ENCODE measurements at regions not wholly inside any gene's neighbourhood (a gene's known extent, or its start where the extent isn't known, plus 50 kb on each side); places are given as distances from the start of the nearest gene placed in this dataset.
"Not testable (repeated sequence)": the region's sequence is repeated elsewhere in the genome, so short reads cannot be mapped to it uniquely, and the experiment has no call there.

GRCh38 chr15:96582473-96582872 is 252.0 kb downstream of the NR2F2 start:
- DNase-seq (ENCODE audit: low spot score), result no peak

GRCh38 chr15:96583671-96584070 is 253.2 kb downstream of the NR2F2 start:
- no peak for DNase-seq (ENCODE audit: low spot score)

GRCh38 chr15:96585484-96586386 is 255.2 kb downstream of the NR2F2 start:
- DNase-seq (ENCODE audit: low spot score), result no peak

- no peak for DNase-seq (ENCODE audit: low spot score)
Observed at GRCh38 chr15:96586901-96587300, 256.4 kb downstream of the NR2F2 start.

- DNase-seq (ENCODE audit: low spot score), result no peak
Observed at GRCh38 chr15:96589864-96590263, 259.4 kb downstream of the NR2F2 start.

- DNase-seq (ENCODE audit: low spot score), result no peak
Observed at GRCh38 chr15:96593735-96594134, 263.2 kb downstream of the NR2F2 start.

- no peak for DNase-seq (ENCODE audit: low spot score)
Observed at GRCh38 chr15:96595951-96596350, 265.5 kb downstream of the NR2F2 start.

GRCh38 chr15:96598514-96598913 is 268.0 kb downstream of the NR2F2 start:
- DNase-seq (ENCODE audit: low spot score), result no peak

- DNase-seq (ENCODE audit: low spot score), result no peak
Observed at GRCh38 chr15:96599268-96599667, 268.8 kb downstream of the NR2F2 start.

GRCh38 chr15:96600350-96600749 is 269.9 kb downstream of the NR2F2 start:
- DNase-seq (ENCODE audit: low spot score), result no peak

- no peak for DNase-seq (ENCODE audit: low spot score)
Observed at GRCh38 chr15:96606617-96607016, 276.1 kb downstream of the NR2F2 start.

GRCh38 chr15:96610757-96611156 is 280.3 kb downstream of the NR2F2 start:
- DNase-seq (ENCODE audit: low spot score), result no peak

GRCh38 chr15:96612917-96613316 is 282.4 kb downstream of the NR2F2 start:
- DNase-seq (ENCODE audit: low spot score), result no peak

- no peak for DNase-seq (ENCODE audit: low spot score)
Observed at GRCh38 chr15:96619174-96619573, 288.7 kb downstream of the NR2F2 start.

GRCh38 chr15:96622714-96623113 is 292.2 kb downstream of the NR2F2 start:
- no peak for DNase-seq (ENCODE audit: low spot score)

GRCh38 chr15:96625256-96625655 is 294.8 kb downstream of the NR2F2 start:
- no peak for DNase-seq (ENCODE audit: low spot score)

- no peak for DNase-seq (ENCODE audit: low spot score)
Observed at GRCh38 chr15:96627031-96627568, 296.6 kb downstream of the NR2F2 start.

GRCh38 chr15:96629511-96629910 is 299.0 kb downstream of the NR2F2 start:
- DNase-seq (ENCODE audit: low spot score), result no peak

- DNase-seq (ENCODE audit: low spot score), result no peak
Observed at GRCh38 chr15:96638793-96639192, 308.3 kb downstream of the NR2F2 start.

- DNase-seq (ENCODE audit: low spot score), result no peak
Observed at GRCh38 chr15:96645796-96646195, 315.3 kb downstream of the NR2F2 start.

GRCh38 chr15:96648866-96649265 is 318.4 kb downstream of the NR2F2 start:
- no peak for DNase-seq (ENCODE audit: low spot score)

- DNase-seq (ENCODE audit: low spot score), result no peak
Observed at GRCh38 chr15:96657096-96657495, 326.6 kb downstream of the NR2F2 start.

- DNase-seq (ENCODE audit: low spot score), result not testable (repeated sequence)
Observed at GRCh38 chr15:96666979-96667378, 336.5 kb downstream of the NR2F2 start.

- no peak for DNase-seq (ENCODE audit: low spot score)
Observed at GRCh38 chr15:96670389-96670788, 339.9 kb downstream of the NR2F2 start.

Measured in COLO829 (cell line).